GM12874 (cell line): ENCODE measurements at regions not wholly inside any gene's neighbourhood (a gene's known extent, or its start where the extent isn't known, plus 50 kb on each side); places are given as distances from the start of the nearest gene placed in this dataset.

ENCODE experiments used
- CTCF ChIP-seq: IDR thresholded peaks from 2 replicates; pipeline ENCODE4 v1.5.1; 2011; ENCODE audit warnings: low read depth, mild to moderate bottlenecking, control low read depth, low read length, moderate library complexity; ENCODE audit not compliant: insufficient read depth

GRCh38 chr10:86594535-86594934, 59.8 kb upstream of the OPN4 start:
- no peak for TF ChIP-seq CTCF

GRCh38 chr10:86595496-86595895, 58.9 kb upstream of the OPN4 start:
- TF ChIP-seq CTCF: no peak

GRCh38 chr10:86596266-86596665, 58.1 kb upstream of the OPN4 start:
- TF ChIP-seq CTCF: no peak

GRCh38 chr10:86597306-86597705, 57.0 kb upstream of the OPN4 start:
- no peak for TF ChIP-seq CTCF

GRCh38 chr10:86598151-86598550, 56.2 kb upstream of the OPN4 start:
- TF ChIP-seq CTCF: no peak

GRCh38 chr10:86599041-86599440, 55.3 kb upstream of the OPN4 start:
- no peak for TF ChIP-seq CTCF

GRCh38 chr10:86599729-86600128, 54.6 kb upstream of the OPN4 start:
- TF ChIP-seq CTCF: no peak

- TF ChIP-seq CTCF: no peak
These were observed 54.1 kb upstream of the OPN4 start for GRCh38 chr10:86600296-86600695.
